ENCODE measurements at regions not wholly inside any gene's neighbourhood (a gene's known extent, or its start where the extent isn't known, plus 50 kb on each side); places are given as distances from the start of the nearest gene placed in this dataset.

GRCh38 chr15:98085003-98085639, 124.6 kb downstream of the ARRDC4 start (continued):
- TF ChIP-seq REST (IDR thresholded peaks at IDR 0.05; ENCODE audit: borderline replicate concordance) (peak; percentile 67; the same call in 1 of the 2 replicates), REST (CRISPR knock-in tag; IDR thresholded peaks at IDR 0.05; ENCODE audit: low read depth) (no peak), RBBP5 (IDR thresholded peaks at IDR 0.05; ENCODE audit: borderline replicate concordance, insufficient read depth, low read length, poor library complexity, severe bottlenecking) (no peak), HDGF (IDR thresholded peaks at IDR 0.05) (no peak), DPF2 (IDR thresholded peaks at IDR 0.05) (no peak), POU5F1 (IDR thresholded peaks at IDR 0.05; ENCODE audit: borderline replicate concordance, low read depth, low read length, partially characterized antibody) (no peak), CTCF (IDR thresholded peaks at IDR 0.05 in 2 of 3, conservative IDR thresholded peaks at IDR 0.05 in 1 of 3; ENCODE audit: insufficient read depth in 2 of 3, low read depth in 1 of 3, low read length in 3 of 3) (peak; percentile 37 to 75 (median 54); a peak in 5 of 6 replicates), ILF3 (IDR thresholded peaks at IDR 0.05; ENCODE audit: borderline replicate concordance) (no peak), FIP1L1 (IDR thresholded peaks at IDR 0.05; ENCODE audit: low read depth, low read length, poor library complexity, severe bottlenecking) (no peak), THRA (IDR thresholded peaks at IDR 0.05) (no peak), COPS2 (conservative IDR thresholded peaks at IDR 0.05) (no peak), FOS (IDR thresholded peaks at IDR 0.05; ENCODE audit: extremely low read depth, insufficient read length) (no peak), XRCC5 (IDR thresholded peaks at IDR 0.05; ENCODE audit: low read depth, low read length) (no peak), HMBOX1 (IDR thresholded peaks at IDR 0.05) (no peak), SMC3 (conservative IDR thresholded peaks at IDR 0.05; ENCODE audit: insufficient read depth, low read depth, low read length) (0 out of 2 replicates have a peak, but pooled peaks have one; percentile 34), SMAD4 (CRISPR knock-in tag; conservative IDR thresholded peaks at IDR 0.05) (no peak), ZNF354B (CRISPR knock-in tag; IDR thresholded peaks at IDR 0.05) (no peak)
